ENCODE measurements at regions not wholly inside any gene's neighbourhood (a gene's known extent, or its start where the extent isn't known, plus 50 kb on each side); places are given as distances from the start of the nearest gene placed in this dataset.

GRCh38 chr1:208336137-208336518 is 91.9 kb upstream of the PLXNA2 start:
- TF ChIP-seq CTCF (IDR thresholded peaks at IDR 0.05) (no peak), POLR2A (IDR thresholded peaks at IDR 0.05) (no peak), POLR2AphosphoS5 (IDR thresholded peaks at IDR 0.05) (no peak)
